ENCODE measurements at regions not wholly inside any gene's neighbourhood (a gene's known extent, or its start where the extent isn't known, plus 50 kb on each side); places are given as distances from the start of the nearest gene placed in this dataset.
"Not testable (repeated sequence)": the region's sequence is repeated elsewhere in the genome, so short reads cannot be mapped to it uniquely, and the experiment has no call there.

GRCh38 chr2:111263380-111264017 lies 142.8 kb downstream of the BCL2L11 start:
- H3K27ac ChIP-seq (ENCODE audit: low read depth in 2 of 2, low read length in 2 of 2); H3K4me3 ChIP-seq (ENCODE audit: low read length in 3 of 3); FAIRE-seq; H3K36me3 ChIP-seq (ENCODE audit: control insufficient read depth in 2 of 3, insufficient read depth in 3 of 3, low read length in 3 of 3); H3K27me3 ChIP-seq (ENCODE audit: control insufficient read depth, insufficient read depth, low read length); H3K4me1 ChIP-seq (ENCODE audit: control insufficient read depth in 2 of 3, insufficient read depth in 2 of 3, low read depth in 1 of 3, low read length in 3 of 3); DNase-seq; H3K9ac ChIP-seq (ENCODE audit: low read length in 3 of 3); H3K9me3 ChIP-seq (ENCODE audit: control insufficient read depth in 2 of 3, insufficient read depth in 1 of 3, low read length in 3 of 3); intact Hi-C loops (cut with DNase I): not testable (repeated sequence)

GRCh38 chr2:111264956-111265355 lies 144.2 kb downstream of the BCL2L11 start:
- H3K27me3 ChIP-seq (ENCODE audit: control insufficient read depth, insufficient read depth, low read length); H3K36me3 ChIP-seq (ENCODE audit: control insufficient read depth in 2 of 3, insufficient read depth in 3 of 3, low read length in 3 of 3); H3K4me3 ChIP-seq (ENCODE audit: low read length in 3 of 3); H3K9me3 ChIP-seq (ENCODE audit: control insufficient read depth in 2 of 3, insufficient read depth in 1 of 3, low read length in 3 of 3); H3K9ac ChIP-seq (ENCODE audit: low read length in 3 of 3); H3K4me1 ChIP-seq (ENCODE audit: control insufficient read depth in 2 of 3, insufficient read depth in 2 of 3, low read depth in 1 of 3, low read length in 3 of 3); intact Hi-C loops (cut with DNase I); DNase-seq; H3K27ac ChIP-seq (ENCODE audit: low read depth in 2 of 2, low read length in 2 of 2); FAIRE-seq: not testable (repeated sequence)

- FAIRE-seq; intact Hi-C loops (cut with DNase I); H3K27me3 ChIP-seq (ENCODE audit: control insufficient read depth, insufficient read depth, low read length); H3K4me3 ChIP-seq (ENCODE audit: low read length in 3 of 3); H3K9ac ChIP-seq (ENCODE audit: low read length in 3 of 3); H3K9me3 ChIP-seq (ENCODE audit: control insufficient read depth in 2 of 3, insufficient read depth in 1 of 3, low read length in 3 of 3); H3K27ac ChIP-seq (ENCODE audit: low read depth in 2 of 2, low read length in 2 of 2); H3K36me3 ChIP-seq (ENCODE audit: control insufficient read depth in 2 of 3, insufficient read depth in 3 of 3, low read length in 3 of 3); DNase-seq; H3K4me1 ChIP-seq (ENCODE audit: control insufficient read depth in 2 of 3, insufficient read depth in 2 of 3, low read depth in 1 of 3, low read length in 3 of 3): not testable (repeated sequence)
Observed at GRCh38 chr2:111266556-111266955, 145.8 kb downstream of the BCL2L11 start.

- H3K4me3 ChIP-seq (ENCODE audit: low read length in 3 of 3); H3K9ac ChIP-seq (ENCODE audit: low read length in 3 of 3); H3K36me3 ChIP-seq (ENCODE audit: control insufficient read depth in 2 of 3, insufficient read depth in 3 of 3, low read length in 3 of 3); H3K9me3 ChIP-seq (ENCODE audit: control insufficient read depth in 2 of 3, insufficient read depth in 1 of 3, low read length in 3 of 3); H3K27me3 ChIP-seq (ENCODE audit: control insufficient read depth, insufficient read depth, low read length); H3K4me1 ChIP-seq (ENCODE audit: control insufficient read depth in 2 of 3, insufficient read depth in 2 of 3, low read depth in 1 of 3, low read length in 3 of 3); H3K27ac ChIP-seq (ENCODE audit: low read depth in 2 of 2, low read length in 2 of 2); intact Hi-C loops (cut with DNase I); FAIRE-seq: not testable (repeated sequence)
- DNase-seq: peak in 3 of 5 donors; percentile 6 to 95 (median 29)
Observed at GRCh38 chr2:111267038-111267437, 146.3 kb downstream of the BCL2L11 start.

- H3K36me3 ChIP-seq (ENCODE audit: control insufficient read depth in 2 of 3, insufficient read depth in 3 of 3, low read length in 3 of 3); DNase-seq; H3K4me1 ChIP-seq (ENCODE audit: control insufficient read depth in 2 of 3, insufficient read depth in 2 of 3, low read depth in 1 of 3, low read length in 3 of 3); H3K27ac ChIP-seq (ENCODE audit: low read depth in 2 of 2, low read length in 2 of 2); H3K27me3 ChIP-seq (ENCODE audit: control insufficient read depth, insufficient read depth, low read length); H3K4me3 ChIP-seq (ENCODE audit: low read length in 3 of 3); intact Hi-C loops (cut with DNase I); H3K9me3 ChIP-seq (ENCODE audit: control insufficient read depth in 2 of 3, insufficient read depth in 1 of 3, low read length in 3 of 3); FAIRE-seq; H3K9ac ChIP-seq (ENCODE audit: low read length in 3 of 3): not testable (repeated sequence)
Observed at GRCh38 chr2:111269761-111270323, 149.1 kb downstream of the BCL2L11 start.

- H3K27me3 ChIP-seq (ENCODE audit: control insufficient read depth, insufficient read depth, low read length); H3K9me3 ChIP-seq (ENCODE audit: control insufficient read depth in 2 of 3, insufficient read depth in 1 of 3, low read length in 3 of 3); H3K27ac ChIP-seq (ENCODE audit: low read depth in 2 of 2, low read length in 2 of 2); FAIRE-seq; DNase-seq; H3K36me3 ChIP-seq (ENCODE audit: control insufficient read depth in 2 of 3, insufficient read depth in 3 of 3, low read length in 3 of 3); intact Hi-C loops (cut with DNase I); H3K9ac ChIP-seq (ENCODE audit: low read length in 3 of 3); H3K4me3 ChIP-seq (ENCODE audit: low read length in 3 of 3); H3K4me1 ChIP-seq (ENCODE audit: control insufficient read depth in 2 of 3, insufficient read depth in 2 of 3, low read depth in 1 of 3, low read length in 3 of 3): not testable (repeated sequence)
Observed at GRCh38 chr2:111270569-111270968, 149.9 kb downstream of the BCL2L11 start.

GRCh38 chr2:111271647-111272304 lies 151.1 kb downstream of the BCL2L11 start:
- H3K36me3 ChIP-seq (ENCODE audit: control insufficient read depth in 2 of 3, insufficient read depth in 3 of 3, low read length in 3 of 3); H3K4me1 ChIP-seq (ENCODE audit: control insufficient read depth in 2 of 3, insufficient read depth in 2 of 3, low read depth in 1 of 3, low read length in 3 of 3); intact Hi-C loops (cut with DNase I); H3K27ac ChIP-seq (ENCODE audit: low read depth in 2 of 2, low read length in 2 of 2); DNase-seq; H3K27me3 ChIP-seq (ENCODE audit: control insufficient read depth, insufficient read depth, low read length); H3K4me3 ChIP-seq (ENCODE audit: low read length in 3 of 3); H3K9me3 ChIP-seq (ENCODE audit: control insufficient read depth in 2 of 3, insufficient read depth in 1 of 3, low read length in 3 of 3); H3K9ac ChIP-seq (ENCODE audit: low read length in 3 of 3); FAIRE-seq: not testable (repeated sequence)

GRCh38 chr2:111273007-111273406 lies 152.3 kb downstream of the BCL2L11 start:
- H3K27ac ChIP-seq (ENCODE audit: low read depth in 2 of 2, low read length in 2 of 2); FAIRE-seq; DNase-seq; H3K9me3 ChIP-seq (ENCODE audit: control insufficient read depth in 2 of 3, insufficient read depth in 1 of 3, low read length in 3 of 3); H3K4me3 ChIP-seq (ENCODE audit: low read length in 3 of 3); H3K27me3 ChIP-seq (ENCODE audit: control insufficient read depth, insufficient read depth, low read length); H3K9ac ChIP-seq (ENCODE audit: low read length in 3 of 3); H3K36me3 ChIP-seq (ENCODE audit: control insufficient read depth in 2 of 3, insufficient read depth in 3 of 3, low read length in 3 of 3); H3K4me1 ChIP-seq (ENCODE audit: control insufficient read depth in 2 of 3, insufficient read depth in 2 of 3, low read depth in 1 of 3, low read length in 3 of 3); intact Hi-C loops (cut with DNase I): not testable (repeated sequence)

Data from kidney (tissue), 10 donors.